ENCODE measurements at regions not wholly inside any gene's neighbourhood (a gene's known extent, or its start where the extent isn't known, plus 50 kb on each side); places are given as distances from the start of the nearest gene placed in this dataset.

GRCh38 chr5:129399069-129399468 lies 61.0 kb upstream of the ADAMTS19 start:
- no peaks in the 10 kb centered on the region for H3K36me3 ChIP-seq (ENCODE audit: control insufficient read depth in 2 of 2, insufficient read depth in 1 of 2, low read length in 2 of 2)
- ChIA-PET CTCF (interaction anchor here (0.6 to 1.2 kb wide), 3 partner anchors 14 to 384 kb away, joined by 3 to 6 read pairs (median 4); no protein-coding TSS in a partner anchor), POLR2A (no interaction called here)
- no peak overlapping the region for H3K4me3 ChIP-seq (ENCODE audit: low read depth, low read length)
- H3K9me3 ChIP-seq (ENCODE audit: control insufficient read depth, insufficient read depth, low read depth, low read length), result no peaks in the 10 kb centered on the region
- no peak for TF ChIP-seq TRIM28 (IDR thresholded peaks at IDR 0.05; ENCODE audit: borderline replicate concordance, low read length)
- TF ChIP-seq TCF7L2 (IDR thresholded peaks at IDR 0.05; ENCODE audit: borderline replicate concordance, low read depth, low read length), result no peak
- TF ChIP-seq ZNF146 (tag by site-specific recombination; IDR thresholded peaks at IDR 0.05), result no peak
- no peak for TF ChIP-seq PRDM10 (tag by site-specific recombination; IDR thresholded peaks at IDR 0.05)
- no peak for TF ChIP-seq ZNF274 (IDR thresholded peaks at IDR 0.05; ENCODE audit: low read length)
- no peak for TF ChIP-seq ZNF274 (tag by site-specific recombination; IDR thresholded peaks at IDR 0.05; ENCODE audit: borderline replicate concordance)
- TF ChIP-seq GLIS2 (tag by site-specific recombination; IDR thresholded peaks at IDR 0.05), result no peak
- TF ChIP-seq SCRT2 (tag by site-specific recombination; IDR thresholded peaks at IDR 0.05), result no peak
- TF ChIP-seq GFI1B (tag by site-specific recombination; IDR thresholded peaks at IDR 0.05), result no peak
- TF ChIP-seq ZSCAN18 (tag by site-specific recombination; IDR thresholded peaks at IDR 0.05), result no peak
- TF ChIP-seq CTCF (tag by site-specific recombination; IDR thresholded peaks at IDR 0.05), result no peak
- no peak for TF ChIP-seq ZNF423 (tag by site-specific recombination; IDR thresholded peaks at IDR 0.05)
- TF ChIP-seq ZNF658 (tag by site-specific recombination; IDR thresholded peaks at IDR 0.05), result no peak
- TF ChIP-seq ZFP37 (tag by site-specific recombination; IDR thresholded peaks at IDR 0.05), result no peak
- peaks cover 2% of the 10 kb centered on the region; the same call in 1 of the 2 replicates for H3K4me1 ChIP-seq (ENCODE audit: control insufficient read depth, insufficient read depth, low read length)
- H3K27ac ChIP-seq (ENCODE audit: extremely low read depth, low read depth, low read length), result no peak overlapping the region

GRCh38 chr5:129400395-129400983 lies 59.6 kb upstream of the ADAMTS19 start:
- ChIA-PET CTCF (interaction anchor here (0.5 to 1.5 kb wide), 11 partner anchors 9 to 1795 kb away, joined by 3 to 10 read pairs (median 4); no protein-coding TSS in a partner anchor), POLR2A (no interaction called here)
- Histone ChIP-seq H3K4me3 (ENCODE audit: low read depth, low read length) (no peak overlapping the region), H3K4me1 (ENCODE audit: control insufficient read depth, insufficient read depth, low read length) (peaks cover 6% of the 10 kb centered on the region; the same call in 1 of the 2 replicates), H3K36me3 (ENCODE audit: control insufficient read depth in 2 of 2, insufficient read depth in 1 of 2, low read length in 2 of 2) (no peaks in the 10 kb centered on the region), H3K27ac (ENCODE audit: extremely low read depth, low read depth, low read length) (no peak overlapping the region), H3K9me3 (ENCODE audit: control insufficient read depth, insufficient read depth, low read depth, low read length) (no peaks in the 10 kb centered on the region)
- TF ChIP-seq ZNF37A (tag by site-specific recombination; IDR thresholded peaks at IDR 0.05), result no peak
- 0 out of 2 replicates have a peak, but pooled peaks have one; percentile 18 for TF ChIP-seq SP7 (tag by site-specific recombination; IDR thresholded peaks at IDR 0.05)
- TF ChIP-seq ZNF501 (tag by site-specific recombination; IDR thresholded peaks at IDR 0.05), result no peak
- TF ChIP-seq PRDM1 (tag by site-specific recombination; IDR thresholded peaks at IDR 0.05), result peak; percentile 87
- peak; percentile 39 for TF ChIP-seq ZNF654 (tag by site-specific recombination; IDR thresholded peaks at IDR 0.05; ENCODE audit: low read depth)
- no peak for TF ChIP-seq MZF1 (tag by site-specific recombination; IDR thresholded peaks at IDR 0.05; ENCODE audit: borderline replicate concordance)
- TF ChIP-seq ZNF133 (tag by site-specific recombination; IDR thresholded peaks at IDR 0.05), result peak; percentile 82
- no peak for TF ChIP-seq ZNF10 (tag by site-specific recombination; IDR thresholded peaks at IDR 0.05)

Data from HEK293 (cell line).